ENCODE measurements at regions not wholly inside any gene's neighbourhood (a gene's known extent, or its start where the extent isn't known, plus 50 kb on each side); places are given as distances from the start of the nearest gene placed in this dataset.
"Not testable (repeated sequence)": the region's sequence is repeated elsewhere in the genome, so short reads cannot be mapped to it uniquely, and the experiment has no call there.

GRCh38 chr6:67825201-67825895 lies 809.7 kb upstream of the ADGRB3 start:
- no peak for DNase-seq

DNA sequence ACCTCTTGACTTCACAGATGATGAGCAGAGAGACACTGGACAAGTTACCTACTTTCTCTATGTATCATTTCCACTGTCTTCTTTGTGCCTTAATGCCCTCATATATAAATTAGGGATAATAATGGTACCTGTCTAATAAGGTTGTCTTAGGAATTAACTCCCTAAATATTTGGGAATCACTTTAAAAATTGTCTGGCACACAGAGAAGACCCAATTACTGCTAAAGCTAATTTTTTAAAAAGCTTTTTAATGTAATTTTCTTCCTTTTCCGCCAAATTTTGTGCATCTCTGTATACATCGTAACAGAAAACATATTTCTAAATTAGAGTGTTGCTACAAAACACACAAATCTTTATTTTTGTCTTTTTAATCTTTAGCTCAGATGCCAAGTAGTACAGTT lies 816.8 kb upstream of the ADGRB3 start:
- DNase-seq: no peak

GRCh38 chr6:67815623-67816022 lies 819.5 kb upstream of the ADGRB3 start:
- no peak for DNase-seq

DNA sequence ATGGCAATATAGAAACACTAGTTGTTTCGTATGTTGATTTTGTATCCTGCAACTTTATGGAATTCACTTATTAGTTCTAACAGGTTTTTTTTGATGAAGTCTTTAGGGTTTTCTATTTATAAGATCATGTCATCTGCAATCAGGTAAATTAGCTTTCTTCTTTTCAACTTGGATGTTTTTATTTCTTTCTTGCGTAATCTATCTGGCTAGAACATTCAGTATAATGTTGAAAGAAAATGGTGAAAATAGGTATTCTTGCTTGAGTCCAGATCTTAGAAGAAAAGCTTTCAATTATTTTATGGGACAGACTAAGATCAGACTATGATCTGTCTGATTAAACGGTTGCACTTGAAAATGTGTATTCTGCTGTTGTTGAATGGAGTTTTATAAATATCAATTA lies 820.8 kb upstream of the ADGRB3 start:
- no peak for DNase-seq

- DNase-seq: no peak
Observed at GRCh38 chr6:67812693-67813092, 822.4 kb upstream of the ADGRB3 start.

DNA sequence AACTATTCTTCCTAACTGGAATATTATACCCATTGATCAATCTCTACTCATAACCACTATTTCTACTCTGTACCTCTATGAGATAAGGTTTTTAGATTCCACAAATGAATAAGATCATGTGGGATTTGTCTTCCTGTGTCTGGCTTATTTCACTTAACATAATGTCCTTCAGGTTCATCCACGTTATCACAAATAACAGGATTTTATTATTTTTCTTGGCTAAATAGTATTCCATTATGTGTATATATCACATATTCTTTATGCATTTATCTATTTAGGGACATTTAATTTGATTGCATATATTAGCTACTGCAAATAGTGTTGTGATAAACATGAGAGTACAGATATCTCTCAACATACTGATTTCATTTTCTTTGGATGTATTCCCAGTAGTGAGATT lies 823.0 kb upstream of the ADGRB3 start:
- no peak for DNase-seq

DNA sequence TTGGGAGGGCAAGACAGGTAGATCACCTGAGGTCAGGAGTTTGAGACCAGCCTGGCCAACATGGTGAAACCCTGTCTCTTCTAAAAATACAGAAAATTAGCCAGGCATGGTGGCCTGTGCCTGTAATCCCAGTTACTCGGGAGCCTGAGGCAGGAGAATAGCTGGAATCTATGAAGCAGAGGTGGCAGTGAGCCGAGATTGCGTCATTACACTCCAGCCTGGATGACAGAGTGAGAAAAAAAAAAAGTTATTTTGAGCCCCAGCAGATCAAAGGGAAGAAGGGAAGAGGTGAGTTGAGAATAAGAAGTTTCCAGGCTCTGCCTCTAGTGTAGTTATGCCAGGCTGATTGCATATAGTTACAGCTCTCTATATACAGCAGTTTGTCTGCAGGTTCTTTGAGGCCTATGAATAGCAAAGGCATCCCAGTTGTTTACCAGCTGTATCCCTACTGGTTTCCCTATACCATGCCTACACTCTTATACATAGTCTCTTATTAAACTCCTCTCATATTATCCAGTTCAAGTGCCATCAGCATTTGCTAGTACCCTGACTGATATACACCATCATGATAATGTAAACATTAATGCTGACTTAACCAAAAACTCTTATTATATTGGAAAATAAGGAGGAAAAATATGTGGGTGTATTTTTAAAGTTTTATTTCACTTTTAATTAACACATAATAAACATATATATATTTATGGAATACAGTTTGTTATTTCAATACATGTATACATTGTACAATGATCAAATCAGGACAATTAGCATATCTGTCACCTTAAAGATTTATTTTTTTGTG lies 823.6 kb upstream of the ADGRB3 start:
- no peak for DNase-seq

DNA sequence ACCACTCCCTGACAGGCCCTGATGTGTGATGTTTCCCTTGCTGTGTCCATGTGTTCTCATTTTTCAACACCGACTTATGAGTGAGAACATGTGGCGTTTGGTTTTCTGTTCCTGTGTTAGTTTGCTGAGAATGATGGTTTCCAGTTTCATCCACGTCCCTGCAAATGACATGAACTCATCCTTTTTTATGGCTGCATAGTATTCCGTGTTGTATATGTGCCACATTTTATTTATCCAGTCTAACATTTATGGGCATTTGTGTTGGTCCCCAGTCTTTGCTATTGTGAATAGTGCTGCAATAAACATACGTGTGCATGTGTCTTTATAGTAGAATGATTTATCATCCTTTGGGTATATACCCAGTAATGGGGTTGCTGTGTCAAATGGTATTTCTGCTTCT lies 830.3 kb upstream of the ADGRB3 start:
- DNase-seq: not testable (repeated sequence)

DNA sequence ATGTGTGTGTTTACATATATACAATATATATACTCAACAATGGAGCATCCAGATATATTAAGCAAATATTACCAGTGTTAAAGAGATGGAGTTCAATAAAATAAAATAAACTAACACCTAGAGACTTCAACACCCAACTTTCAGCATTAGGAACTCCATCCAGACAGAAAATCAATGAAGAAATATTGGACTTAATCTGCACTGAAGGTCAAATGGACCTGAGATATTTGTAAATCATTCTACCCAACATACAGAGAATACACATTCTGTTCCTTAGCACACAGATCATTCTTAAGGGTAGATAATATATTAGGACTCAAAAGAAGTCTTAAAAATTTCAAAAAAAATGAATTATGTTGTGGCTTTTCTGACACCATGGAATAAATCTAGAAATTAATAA lies 832.3 kb upstream of the ADGRB3 start:
- DNase-seq: no peak

DNA sequence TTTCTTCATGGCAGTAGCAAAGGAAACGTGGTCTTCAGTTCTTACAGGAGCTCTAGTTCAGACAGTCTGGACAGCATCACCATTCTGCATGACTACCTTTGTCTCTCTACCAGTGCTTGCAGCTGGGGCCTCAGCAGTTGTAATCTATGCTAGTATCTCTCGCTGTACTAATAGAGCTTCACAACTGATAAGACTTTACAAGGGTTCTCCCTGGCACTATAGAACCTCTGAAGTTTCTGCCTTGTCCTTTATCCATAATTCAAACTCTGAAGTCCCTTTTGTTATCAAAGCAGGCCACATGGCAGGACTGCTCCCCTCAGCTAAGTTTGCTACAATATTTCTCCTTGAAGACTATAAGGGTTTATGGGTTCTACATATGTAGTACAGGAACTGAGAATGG lies 842.1 kb upstream of the ADGRB3 start:
- DNase-seq: no peak

GRCh38 chr6:67790569-67790968 lies 844.5 kb upstream of the ADGRB3 start:
- DNase-seq: no peak

DNA sequence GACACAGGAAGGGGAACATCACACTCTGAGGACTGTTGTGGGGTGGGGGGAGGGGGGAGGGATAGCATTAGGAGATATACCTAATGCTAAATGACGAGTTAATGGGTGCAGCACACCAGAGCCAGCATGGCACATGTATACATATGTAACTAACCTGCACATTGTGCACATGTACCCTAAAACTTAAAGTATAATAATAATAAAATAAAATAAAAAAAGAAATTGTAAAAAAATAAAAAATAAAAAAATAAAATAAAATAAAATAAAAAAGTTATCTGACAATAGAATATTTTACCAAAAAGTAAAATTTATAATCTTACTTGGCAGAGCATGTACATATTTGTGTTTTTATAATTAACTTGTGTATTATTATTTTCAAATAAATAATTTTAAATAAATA lies 848.0 kb upstream of the ADGRB3 start:
- DNase-seq: not testable (repeated sequence)

- DNase-seq: no peak
Observed at GRCh38 chr6:67779876-67780275, 855.2 kb upstream of the ADGRB3 start.

- no peak for DNase-seq
Observed at GRCh38 chr6:67775333-67775732, 859.7 kb upstream of the ADGRB3 start.

DNA sequence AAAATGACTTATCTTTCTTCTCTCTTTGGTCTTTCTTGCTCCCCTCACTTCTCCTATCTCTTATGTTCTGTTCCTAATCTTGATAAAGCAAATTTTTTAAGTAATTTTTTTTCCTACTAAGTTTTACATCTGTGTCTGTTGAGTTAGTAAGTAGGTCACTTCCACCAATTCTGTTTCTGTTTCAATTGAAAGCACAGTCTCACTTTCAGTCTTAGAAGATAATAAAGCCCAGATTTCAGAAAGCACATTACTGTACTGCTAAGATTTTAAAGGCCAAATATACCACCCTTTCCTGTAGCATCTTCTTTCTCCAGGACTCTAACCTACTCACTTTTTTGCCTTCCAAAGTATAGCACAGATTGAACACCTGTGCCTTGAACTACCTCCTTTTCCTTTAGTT lies 866.1 kb upstream of the ADGRB3 start:
- DNase-seq: no peak

DNA sequence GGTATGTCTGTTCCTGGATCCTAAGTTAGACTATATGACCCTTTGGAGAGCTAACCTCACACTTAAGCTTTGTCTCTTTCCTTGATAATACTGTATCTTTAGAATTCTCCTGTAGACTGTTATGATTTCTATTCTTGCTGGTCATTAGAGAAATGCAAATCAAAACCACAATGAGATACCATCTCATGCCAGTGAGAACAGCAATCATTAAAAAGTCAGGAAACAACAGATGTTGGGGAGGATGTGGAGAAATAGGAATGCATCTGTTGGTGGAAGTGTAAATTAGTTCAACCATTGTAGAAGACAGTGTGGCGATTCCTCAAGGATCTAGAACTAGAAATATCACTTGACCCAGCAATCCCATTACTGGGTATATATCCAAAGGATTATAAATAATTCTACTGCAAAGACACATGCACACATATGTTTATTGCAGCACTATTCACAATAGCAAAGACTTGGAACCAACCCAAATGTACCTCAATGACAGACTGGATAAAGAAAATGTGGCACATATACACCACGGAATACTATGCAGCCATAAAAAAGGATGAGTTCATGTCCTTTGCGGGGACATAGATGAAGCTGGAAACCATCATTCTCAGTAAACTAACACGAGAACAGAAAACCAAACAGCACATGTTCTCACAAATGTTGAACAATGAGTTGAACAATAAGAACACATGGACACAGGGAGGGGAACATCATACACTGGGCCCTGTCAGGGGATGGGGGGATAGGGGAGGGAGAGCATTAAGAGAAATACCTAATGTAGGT lies 867.8 kb upstream of the ADGRB3 start:
- DNase-seq: not testable (repeated sequence)

- DNase-seq: no peak
Observed at GRCh38 chr6:67766057-67766456, 869.0 kb upstream of the ADGRB3 start.

- no peak for DNase-seq
Observed at GRCh38 chr6:67759001-67759400, 876.1 kb upstream of the ADGRB3 start.

GRCh38 chr6:67757465-67758033 lies 877.5 kb upstream of the ADGRB3 start:
- no peak for DNase-seq

GRCh38 chr6:67748521-67748920 lies 886.6 kb upstream of the ADGRB3 start:
- no peak for DNase-seq

DNA sequence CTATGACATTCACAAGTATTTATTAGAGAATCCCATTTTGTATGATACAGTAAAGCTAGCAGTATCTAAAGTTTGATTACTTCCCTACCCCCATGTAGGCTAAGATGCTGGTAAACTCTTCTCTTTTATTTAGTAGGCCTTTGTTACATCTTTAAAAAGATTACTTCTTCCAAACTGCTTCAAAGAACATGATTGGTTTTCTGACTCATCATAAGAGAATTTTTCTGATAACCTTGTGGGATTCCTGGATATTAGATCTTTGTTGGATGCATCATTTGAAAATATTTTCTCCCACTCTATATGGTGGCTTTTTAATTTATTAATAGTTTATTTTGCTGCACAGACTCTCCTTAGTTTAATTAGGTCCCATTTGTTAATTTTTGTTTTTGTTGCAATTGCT lies 898.3 kb upstream of the ADGRB3 start:
- DNase-seq: no peak

- no peak for DNase-seq
Observed at GRCh38 chr6:67736161-67736560, 898.9 kb upstream of the ADGRB3 start.

DNA sequence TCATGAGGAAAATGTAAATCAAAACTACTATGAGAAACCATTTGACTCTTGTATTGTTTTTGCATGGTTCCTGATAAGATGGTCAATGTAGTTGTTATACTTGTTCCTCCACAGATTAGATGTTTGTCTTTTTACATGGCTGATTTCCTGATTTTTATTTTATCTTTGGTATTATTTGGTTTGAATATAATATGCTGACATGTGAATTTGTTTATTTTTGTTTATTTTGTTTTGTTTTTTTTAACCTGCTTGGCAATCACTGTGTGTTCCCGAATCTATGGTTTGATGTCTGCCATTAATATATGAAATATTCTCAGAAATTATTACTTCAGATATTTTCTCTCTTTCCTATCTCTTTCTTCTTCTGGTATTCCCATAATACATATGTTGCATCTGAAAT lies 899.5 kb upstream of the ADGRB3 start:
- no peak for DNase-seq

- DNase-seq: no peak
Observed at GRCh38 chr6:67722861-67723261, 912.2 kb upstream of the ADGRB3 start.
